CD4-positive, alpha-beta T cell treated with Interleukin-4 for 1 hour (primary cell): ENCODE measurements at regions not wholly inside any gene's neighbourhood (a gene's known extent, or its start where the extent isn't known, plus 50 kb on each side); places are given as distances from the start of the nearest gene placed in this dataset.
A peak's percentile ranks its signal among the peaks of the same experiment; 100 is the strongest.
"Not testable (repeated sequence)": the region's sequence is repeated elsewhere in the genome, so short reads cannot be mapped to it uniquely, and the experiment has no call there.

Experiments
- DNase-seq, 2 donors: peaks; one replicate each; pipeline ENCODE4 v3.0.0-alpha.2; 2020 to 2022

GRCh38 chr16:65392806-65393565, 271.1 kb upstream of the CDH11 start:
- DNase-seq, result no peak

GRCh38 chr16:65388592-65388991, 266.7 kb upstream of the CDH11 start:
- no peak for DNase-seq

DNA sequence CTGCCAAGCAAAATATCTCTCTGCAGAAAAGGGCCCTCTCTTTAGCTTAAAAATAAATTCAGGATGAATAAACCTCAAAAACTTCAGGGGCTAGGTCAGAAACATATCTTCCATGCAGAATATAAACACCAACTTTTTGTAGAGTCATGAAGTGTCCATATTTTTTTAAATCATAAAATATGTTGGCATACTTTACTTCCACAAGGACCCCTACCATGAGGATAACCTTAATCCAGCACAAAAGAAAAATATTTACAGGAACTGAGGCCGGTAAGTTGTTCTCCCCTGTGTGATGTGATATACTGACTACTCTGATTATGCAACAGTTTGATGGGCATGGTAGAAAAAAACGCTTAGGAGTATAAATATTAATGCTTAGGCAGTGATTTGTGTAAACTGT, 264.8 kb upstream of the CDH11 start:
- no peak for DNase-seq

GRCh38 chr16:65384441-65384840, 262.6 kb upstream of the CDH11 start:
- no peak for DNase-seq

GRCh38 chr16:65377195-65377594, 255.3 kb upstream of the CDH11 start:
- DNase-seq, result no peak

GRCh38 chr16:65376601-65377000, 254.7 kb upstream of the CDH11 start:
- DNase-seq, result no peak

GRCh38 chr16:65375651-65376050, 253.8 kb upstream of the CDH11 start:
- DNase-seq, result no peak

GRCh38 chr16:65373097-65373496, 251.2 kb upstream of the CDH11 start:
- DNase-seq, result no peak

DNA sequence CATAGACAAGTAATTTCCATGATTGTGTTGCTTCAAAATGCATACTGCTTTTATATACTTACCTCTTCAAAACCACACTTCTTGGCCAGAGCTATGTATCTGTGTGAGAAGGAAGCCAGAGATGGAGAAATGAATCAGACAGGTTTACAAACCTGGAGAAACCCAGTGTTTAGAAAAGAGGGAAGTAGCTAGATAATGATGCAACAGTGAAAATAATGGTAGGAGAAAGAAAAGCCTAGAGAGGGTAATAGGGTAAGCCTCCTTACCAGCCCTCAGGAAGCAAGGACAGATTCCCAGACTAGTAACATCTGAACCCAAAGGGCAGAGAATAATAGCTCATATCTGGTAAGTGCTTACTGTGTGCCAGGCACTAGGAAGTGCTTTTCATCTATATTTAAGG, 250.3 kb upstream of the CDH11 start:
- DNase-seq, result no peak

DNA sequence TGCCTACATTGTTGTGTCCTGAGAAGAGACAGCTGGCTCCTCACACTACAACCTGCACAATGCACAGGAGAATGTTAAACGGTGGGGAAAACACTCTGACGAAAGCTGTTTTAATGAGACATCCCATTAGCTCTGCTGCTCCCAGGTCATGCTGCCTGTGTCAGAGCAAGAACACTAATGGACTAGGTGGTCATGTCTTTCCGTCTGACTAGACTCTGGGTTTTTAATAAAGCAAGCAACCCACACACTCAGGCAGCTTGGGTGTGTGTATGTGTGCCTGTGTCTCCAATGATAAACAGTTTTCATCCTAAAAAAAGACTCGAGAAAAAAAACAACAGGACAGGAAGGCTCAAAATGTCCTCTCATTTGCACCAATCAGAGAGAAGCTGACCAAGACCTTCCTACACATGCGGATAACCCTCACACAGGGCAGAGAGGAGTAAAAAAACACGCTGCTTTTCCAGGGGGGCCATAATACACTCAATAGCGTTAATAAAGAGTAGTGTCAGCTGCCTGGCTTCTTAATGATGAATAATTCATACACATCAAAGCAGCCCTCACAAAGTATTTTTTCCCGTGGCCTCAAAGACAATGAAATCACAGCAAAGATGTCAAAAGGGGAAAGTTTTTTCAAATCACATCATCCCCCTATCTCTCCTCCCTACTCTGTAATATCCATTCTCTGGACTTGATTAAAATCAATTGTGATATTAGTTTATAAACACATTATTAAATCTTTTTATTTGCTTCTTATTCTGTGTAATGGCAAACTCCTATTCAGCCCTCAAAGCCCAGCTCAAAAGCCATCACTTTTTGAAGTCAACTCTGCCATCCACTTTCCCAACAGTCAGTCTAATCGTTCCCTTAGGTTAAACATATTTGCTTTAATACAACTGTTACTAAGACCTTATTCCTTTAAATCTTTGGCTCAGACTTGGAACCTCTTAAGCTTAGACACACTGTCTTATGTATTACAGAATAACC, 244.2 kb upstream of the CDH11 start:
- DNase-seq, result no peak

GRCh38 chr16:65356721-65357120, 234.9 kb upstream of the CDH11 start:
- not testable (repeated sequence) for DNase-seq

- no peak for DNase-seq
These were observed 233.8 kb upstream of the CDH11 start for GRCh38 chr16:65355706-65356105.

GRCh38 chr16:65353183-65353582, 231.3 kb upstream of the CDH11 start:
- no peak for DNase-seq

DNA sequence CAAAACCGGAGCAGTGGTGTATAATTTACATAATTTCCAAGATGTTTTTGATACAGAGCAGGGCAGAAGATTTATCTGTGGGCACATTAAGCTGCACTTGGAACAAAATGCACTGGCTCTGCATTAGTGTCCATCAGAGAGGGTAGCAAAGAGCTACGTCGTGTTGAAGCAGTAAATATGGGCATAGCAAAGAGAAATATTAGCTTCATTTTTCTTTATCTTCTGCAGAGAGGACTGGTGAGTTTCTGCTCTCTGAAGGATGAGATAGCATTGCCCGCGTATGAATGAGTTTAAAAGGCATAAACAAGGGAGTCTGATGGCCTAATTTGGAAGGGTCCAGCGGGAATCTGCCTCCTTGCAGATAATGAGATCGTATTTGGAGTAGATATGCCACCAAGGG, 227.8 kb upstream of the CDH11 start:
- DNase-seq, result no peak

- DNase-seq, result no peak
These were observed 221.7 kb upstream of the CDH11 start for GRCh38 chr16:65343556-65343955.

DNA sequence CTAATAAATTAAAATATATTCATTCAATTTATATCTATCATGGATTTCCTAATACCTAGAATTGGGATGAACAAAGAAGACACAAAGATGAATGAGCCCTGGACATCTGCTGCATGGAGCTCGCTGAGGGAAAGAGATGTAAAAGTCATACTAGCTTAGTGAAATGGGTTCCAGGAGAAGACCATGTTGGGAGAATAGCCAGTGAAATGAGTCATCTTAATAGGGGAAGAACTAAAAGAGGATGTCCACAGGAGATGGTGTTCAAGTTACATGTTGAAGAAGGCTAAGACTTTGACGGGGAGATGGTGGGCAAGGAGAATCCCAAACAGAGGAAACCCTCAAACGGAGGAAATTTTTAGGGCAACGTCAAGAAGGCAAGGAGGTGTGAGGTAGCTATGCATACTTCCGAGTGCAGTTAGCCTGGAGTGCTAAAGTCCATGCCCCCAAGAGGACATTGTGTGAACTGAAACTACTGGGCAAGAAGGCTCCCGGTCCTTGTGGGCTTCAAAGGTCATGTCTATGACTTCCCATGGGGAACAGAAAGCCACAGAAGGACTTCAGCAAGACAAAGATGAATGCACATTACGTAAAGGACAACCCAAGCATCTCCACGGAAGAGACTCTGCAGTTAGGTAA, 220.5 kb upstream of the CDH11 start:
- no peak for DNase-seq

DNA sequence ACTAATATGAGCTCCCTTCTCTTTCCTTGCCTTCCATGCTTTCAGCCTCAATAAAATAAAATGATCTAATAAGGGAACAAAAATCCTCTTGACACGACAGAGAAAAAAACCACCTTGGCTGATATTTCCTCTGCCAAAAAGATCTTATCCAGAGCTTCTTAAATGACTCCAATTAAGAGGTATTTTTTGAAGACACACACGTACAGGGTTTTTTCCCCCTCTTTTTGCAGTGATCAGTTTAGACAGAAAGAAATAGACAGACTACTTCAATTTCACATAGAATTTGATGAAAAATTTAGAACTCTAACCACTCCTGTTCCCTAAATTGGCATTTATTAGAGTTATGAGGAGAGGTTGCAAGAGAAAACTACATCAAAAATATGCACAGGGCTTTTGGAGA, 217.2 kb upstream of the CDH11 start:
- DNase-seq, result no peak

DNA sequence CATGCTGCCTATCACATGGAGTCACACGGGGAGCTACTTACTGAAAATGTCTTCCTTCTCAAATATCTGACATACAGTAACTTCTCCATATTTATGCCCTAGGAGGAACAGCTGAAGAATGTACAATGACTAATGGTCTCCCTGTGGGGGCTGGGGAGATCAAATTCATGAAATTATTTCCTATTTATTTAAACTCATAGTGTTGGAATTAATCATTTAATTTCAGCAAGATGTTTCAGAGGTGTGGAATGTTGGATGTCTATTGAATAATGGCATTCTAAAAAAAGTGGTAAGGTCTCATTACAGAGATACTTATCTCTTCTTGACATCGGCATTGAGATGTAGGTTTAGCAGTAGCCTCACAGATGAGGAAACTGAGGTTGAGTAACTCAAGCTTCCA, 214.3 kb upstream of the CDH11 start:
- DNase-seq, result no peak

DNA sequence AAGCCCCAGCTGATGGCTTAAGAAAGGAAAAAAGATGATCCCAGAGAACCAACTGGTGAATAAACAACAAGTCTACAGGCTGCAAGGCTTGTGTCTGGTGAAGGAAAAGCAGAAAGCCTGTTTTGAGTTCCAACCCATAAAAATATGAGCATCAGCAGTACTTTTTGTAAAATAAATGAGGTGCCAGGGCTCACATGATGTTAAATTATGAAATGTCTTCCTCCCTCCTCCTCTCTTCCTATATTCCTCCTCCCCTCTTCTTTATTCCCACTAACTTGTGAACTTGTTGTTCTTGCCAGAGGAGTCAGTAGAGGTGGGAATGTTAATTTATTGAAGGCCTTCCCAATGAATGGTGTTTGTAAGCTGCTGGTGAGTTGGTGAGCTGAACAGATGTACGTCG, 212.2 kb upstream of the CDH11 start:
- no peak for DNase-seq

GRCh38 chr16:65333283-65333682, 211.4 kb upstream of the CDH11 start:
- DNase-seq, result no peak

DNA sequence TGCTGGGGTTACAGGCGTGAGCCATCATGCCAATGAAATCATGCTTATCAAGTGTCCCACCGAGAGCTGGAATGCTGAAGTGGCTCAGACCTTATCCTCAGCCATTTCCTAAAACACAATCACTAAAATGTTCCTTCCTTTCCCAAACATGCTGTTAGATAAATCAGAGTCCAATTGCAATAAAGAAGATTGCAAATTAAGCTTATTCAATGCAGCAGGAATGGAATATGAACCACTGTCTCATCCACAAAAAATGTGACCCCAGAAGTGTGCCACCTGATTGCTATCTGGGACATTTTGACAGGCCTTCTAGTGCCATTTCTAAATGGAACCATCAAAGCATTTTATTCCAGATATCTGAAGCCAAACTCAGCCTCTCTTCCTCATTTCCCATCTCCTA, 205.5 kb upstream of the CDH11 start:
- no peak for DNase-seq

DNA sequence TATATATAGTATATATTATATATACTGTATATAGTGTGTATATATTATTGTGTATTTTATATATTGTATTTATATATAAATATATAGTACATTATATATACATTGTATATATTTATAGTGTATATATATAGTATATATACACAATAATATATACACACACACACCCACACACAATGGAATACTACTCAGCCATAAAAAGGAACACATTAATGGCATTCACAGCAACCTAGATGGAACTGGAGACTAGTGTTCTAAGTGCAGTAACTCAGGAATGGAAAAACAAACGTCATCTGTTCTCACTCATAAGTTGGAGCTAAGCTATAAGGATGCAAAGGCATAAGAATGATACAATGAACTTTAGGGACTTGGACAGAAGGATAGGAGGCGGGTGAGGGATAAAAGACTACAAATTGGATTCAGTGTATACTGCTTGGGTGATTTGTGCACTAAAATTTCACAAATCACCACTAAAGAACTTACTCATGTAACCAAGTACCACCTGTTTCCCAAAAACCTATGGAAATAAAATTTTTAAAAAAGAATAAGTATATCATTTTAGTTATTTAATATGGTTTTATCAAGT, 201.9 kb upstream of the CDH11 start:
- peak in 1 of 2 donors; percentile 8 for DNase-seq

DNA sequence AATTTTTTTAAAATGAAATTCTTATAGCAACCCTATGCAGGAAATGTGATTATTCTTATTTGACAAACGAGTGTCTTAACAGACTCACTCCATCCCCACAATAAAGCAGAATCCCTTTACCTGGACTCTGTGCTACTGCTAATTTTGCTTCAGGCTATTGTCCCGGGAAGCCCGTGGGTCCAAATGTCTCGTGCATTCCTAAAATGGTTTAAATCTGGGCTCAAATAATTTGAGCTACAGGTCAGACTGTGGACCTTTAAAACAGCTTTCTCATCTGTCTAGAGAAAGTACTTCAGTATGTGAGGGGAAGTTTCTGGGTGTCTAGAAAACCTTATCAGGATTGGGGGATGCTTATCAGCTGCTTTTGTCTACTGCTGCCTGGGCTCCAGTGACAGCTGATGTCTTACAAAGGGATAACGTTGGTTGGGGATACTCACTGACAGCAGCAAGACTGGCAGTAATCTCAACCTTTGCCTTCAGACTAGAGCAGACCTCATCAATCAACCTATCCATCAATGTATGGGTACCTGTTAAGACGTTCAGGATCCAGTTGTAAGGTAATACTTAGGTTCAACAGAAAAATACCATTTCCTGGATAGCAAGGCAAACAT, 197.9 kb upstream of the CDH11 start:
- no peak for DNase-seq
